Right kidney (tissue), 1 donor: ENCODE measurements at regions not wholly inside any gene's neighbourhood (a gene's known extent, or its start where the extent isn't known, plus 50 kb on each side); places are given as distances from the start of the nearest gene placed in this dataset.

Experiments
- DNase-seq: peaks from one replicate; pipeline ENCODE4 v3.0.0-alpha.2; 2016

DNA sequence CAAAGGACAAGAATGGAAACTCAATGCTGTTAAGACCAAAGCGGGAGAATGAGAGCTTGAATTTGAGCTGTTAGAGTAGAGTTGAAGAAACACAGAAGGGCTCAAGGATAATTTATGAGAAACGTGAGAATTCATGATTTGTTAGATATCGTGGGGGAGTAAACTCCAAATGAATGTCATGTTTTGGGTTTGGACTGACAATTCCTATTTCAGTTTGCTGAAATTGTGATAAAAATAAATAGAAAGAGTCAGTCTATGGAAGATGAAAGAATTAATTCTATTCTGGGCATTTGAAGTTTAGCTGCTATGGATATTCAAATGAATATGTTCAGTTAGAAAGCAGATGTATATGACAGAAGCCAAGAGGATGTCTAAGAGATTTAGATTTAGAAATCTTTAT, 723.4 kb upstream of the PIK3C3 start:
- DNase-seq, result no peak

DNA sequence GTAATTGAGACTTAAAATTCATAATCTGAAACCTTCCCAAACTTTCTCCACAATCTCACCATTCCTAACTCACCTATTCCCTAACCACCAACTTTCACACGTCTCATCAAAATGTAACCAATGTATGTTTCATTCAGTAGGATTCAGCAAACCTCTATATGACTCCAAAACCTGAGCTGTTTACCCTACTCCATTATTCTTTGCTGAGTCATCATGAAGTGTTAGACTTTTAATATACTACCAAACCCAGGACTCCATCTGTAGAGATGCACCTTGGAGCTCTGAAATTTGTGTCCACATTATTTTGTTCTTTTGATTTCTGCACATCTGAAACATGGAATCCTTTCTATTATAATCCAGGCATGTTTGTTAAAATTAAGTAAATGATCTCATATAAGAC, 727.0 kb upstream of the PIK3C3 start:
- DNase-seq, result no peak

DNA sequence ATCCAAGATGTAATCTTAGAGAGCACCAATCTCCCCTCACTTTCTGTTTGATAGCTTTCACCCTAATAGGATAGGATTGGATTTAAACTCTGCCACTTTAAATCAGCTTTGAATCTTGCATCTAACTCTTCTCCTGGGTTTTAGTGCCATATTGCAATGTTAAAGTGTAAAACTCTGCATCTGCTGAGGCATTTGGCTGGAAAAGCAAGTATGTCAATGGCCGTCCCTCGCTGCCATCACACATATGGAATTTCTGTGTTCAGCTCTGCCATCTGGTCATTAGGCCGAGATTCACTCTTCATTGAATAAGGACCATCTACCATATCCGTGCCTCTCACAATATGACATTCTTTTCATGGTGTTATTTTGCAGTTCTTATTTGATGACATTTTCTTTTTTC, 728.1 kb upstream of the PIK3C3 start:
- no peak for DNase-seq

DNA sequence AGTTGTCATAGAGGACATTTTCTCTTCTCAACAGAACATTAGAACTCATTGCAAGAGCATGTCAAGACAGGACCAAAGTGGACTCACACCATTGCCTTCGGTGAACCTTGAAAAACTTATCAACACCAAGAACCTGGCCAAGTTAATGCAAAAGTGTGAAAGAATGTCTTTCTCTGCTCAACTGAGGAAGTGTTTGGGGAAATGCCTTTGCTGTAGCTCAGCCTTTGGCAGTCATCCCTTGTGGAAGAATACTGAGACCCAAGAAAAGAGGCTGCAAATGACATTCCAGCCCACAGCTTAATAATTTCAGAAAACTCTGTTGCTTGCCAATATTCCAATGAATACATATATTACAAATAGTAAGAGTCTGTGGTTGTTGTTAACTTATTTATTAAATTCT, 728.8 kb upstream of the PIK3C3 start:
- no peak for DNase-seq

DNA sequence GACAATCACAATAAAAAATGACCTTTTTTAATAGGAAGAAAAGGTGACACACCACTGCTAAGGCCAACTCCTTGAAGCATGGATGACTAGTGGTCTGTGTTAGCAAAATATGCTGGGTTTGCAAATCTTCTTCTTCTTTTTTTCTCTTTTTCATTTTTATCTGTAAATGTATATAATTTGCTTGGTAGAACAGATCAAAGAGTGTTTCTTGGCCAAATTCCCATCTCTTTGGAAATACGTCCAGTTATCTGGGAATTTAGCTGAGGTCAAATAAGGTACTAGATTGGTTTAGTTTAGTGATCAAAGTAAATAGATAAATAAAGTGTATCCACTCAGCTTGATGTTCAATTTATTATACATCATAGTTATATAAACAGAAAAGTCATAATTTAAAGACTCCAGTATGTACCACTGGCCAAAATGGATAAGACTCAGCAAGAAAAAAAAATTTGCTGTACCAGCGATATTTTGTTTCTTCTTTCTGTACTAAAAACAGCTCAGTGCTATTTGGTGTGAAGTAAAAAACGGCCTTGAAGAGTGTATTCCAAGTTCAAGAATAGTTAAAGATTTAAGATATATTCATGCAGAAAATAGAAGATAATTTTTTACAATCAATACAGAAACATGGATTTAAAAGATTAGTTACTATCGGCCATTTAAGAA, 738.6 kb upstream of the PIK3C3 start:
- no peak for DNase-seq

DNA sequence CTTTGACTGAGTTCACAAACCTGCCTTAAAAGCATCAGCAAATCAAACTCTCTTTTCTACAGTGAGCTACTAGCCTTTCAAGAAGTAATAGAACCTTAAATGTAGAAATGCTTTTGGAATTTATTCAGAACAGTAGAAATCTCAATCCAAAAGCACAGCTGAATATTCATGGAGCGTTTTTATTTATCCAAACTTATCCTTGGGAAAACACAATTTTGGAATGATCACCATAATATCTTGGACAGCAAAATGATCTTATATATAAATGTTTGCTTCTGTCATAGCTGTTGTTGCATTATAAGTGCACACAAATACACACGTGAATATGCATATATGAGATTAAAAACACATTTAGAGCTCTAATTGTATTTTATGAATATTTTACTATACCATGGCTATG, 747.3 kb upstream of the PIK3C3 start:
- DNase-seq, result no peak

DNA sequence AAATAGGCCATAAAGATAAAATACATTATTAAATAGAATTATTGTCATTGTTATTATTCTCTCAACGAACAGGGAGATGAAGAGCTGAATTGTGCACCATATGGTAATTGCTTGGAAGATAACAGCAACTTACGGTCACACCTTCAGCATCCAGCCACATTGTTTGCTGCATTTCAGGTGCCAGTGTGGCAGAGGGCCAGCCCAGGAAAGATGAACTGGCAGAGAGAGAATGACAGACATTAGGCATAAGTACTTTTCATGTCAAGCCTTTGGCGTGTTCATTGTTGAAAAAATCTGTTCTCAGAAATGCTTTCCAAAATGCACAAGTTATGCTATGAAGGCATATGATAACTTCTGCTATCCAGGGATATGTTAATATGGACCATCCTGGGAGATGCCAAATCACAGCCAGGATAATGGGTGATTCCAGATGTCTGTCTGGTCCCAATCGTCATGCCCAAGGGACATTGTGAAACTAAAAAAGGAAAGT, 748.6 kb upstream of the PIK3C3 start:
- DNase-seq, result no peak

DNA sequence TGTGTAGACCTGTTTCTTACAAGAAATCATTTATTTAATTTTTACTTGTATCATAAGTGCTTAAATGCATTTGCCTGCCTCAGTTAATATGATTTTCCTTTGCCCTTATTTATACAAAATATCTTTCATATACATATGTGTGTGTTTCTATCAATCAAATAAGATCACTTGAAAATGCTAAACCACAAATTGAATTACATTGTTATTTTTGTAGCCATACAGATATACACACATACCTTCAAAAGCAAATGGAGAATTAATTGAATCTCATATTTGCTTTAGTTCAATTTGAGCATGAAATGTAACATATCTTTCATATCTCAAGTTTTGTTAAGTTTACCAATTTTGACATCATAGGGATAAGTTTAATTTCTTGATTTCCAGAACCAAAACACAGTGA, 755.8 kb upstream of the PIK3C3 start:
- no peak for DNase-seq

DNA sequence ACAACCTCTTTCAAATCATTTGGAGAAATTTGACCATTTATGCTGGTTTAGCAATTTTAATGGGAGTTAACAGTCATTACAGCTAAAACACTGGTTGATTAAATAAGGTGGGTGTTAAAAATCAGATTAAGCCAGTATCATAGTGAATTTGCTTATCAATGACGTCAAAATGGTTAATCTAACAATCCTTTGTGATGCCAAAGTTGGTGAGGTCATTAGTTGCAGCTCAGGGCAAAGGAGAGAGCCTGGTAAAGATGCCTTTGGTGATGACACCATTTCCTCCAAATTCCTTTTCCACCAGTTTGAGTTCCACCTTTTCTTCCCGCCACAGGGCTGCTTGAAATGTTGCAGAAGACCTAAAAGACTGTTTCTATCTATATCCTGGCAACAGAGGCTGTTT, 757.1 kb upstream of the PIK3C3 start:
- DNase-seq, result no peak

DNA sequence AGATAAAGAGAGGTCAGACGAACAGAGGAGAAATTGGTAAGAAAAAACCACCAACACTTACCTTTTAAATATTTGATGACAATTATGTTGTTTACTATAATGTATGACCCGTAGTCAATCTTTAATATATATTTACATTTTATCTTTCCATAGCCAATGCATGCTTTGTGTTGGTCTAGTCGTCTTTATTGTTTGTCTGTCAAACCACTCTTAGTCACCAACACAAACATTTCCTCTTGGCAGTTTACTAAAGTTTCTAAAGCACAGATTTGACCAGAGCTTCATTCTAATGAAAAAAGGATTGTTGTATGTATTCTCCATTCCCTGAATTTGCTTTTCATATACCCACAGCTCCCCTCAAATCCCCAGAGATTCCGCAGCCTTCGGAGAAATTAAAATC, 784.7 kb upstream of the PIK3C3 start:
- no peak for DNase-seq

DNA sequence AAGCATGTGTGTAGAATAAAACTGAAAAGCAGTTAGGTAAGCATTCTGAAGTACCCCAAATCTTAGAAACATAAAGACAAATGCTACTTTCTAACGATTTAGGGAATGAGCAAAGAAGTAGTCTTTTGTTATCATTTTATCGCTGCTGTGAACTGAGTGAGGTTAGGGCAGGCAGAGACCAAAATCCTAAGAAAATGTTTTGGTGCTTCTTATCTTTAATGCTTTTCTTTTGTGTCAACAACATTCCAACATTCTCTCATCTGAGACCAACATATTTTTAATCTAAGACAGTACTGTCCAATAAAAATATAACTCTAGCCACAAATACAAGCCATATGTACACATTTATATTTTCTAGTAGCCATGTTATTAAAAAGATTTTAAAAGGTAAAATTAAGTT, 789.4 kb upstream of the PIK3C3 start:
- DNase-seq, result no peak

DNA sequence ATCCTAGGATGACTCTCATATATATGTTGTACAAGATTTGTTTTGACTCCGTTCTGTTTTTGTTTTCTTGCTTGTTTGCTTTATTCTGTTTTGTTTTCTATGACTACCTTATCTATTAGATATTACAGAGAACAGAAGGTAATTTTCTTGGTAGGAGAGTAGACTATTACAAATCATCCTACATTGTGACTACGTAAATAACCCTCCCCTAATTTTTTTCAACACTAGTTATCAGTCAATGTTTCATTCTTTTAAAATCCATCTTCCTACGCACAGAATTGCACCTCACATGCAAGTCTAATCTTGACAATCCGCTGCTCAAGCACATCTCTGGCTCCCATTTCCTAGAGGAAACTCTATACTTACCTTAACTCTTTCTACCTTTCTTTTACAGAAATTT, 792.3 kb upstream of the PIK3C3 start:
- no peak for DNase-seq

DNA sequence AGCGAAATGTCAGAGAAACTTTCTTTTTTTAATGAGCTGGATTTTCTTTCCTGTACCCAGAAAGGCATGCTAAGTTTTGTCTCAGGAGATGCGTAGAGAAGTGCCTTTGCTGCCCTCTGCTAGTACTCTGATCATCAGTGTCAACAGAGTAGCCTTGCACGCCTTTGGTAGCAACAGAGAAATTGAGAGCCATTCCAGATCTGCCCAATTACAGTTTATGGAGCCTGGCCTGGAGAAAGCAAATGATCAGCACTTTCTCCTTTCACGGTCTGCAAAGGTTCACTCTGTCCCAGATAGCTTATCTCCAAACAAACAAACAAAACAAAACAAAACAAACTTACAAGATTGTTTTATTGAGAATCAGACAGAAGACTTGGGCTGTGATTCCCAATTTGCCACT, 792.8 kb upstream of the PIK3C3 start:
- no peak for DNase-seq

DNA sequence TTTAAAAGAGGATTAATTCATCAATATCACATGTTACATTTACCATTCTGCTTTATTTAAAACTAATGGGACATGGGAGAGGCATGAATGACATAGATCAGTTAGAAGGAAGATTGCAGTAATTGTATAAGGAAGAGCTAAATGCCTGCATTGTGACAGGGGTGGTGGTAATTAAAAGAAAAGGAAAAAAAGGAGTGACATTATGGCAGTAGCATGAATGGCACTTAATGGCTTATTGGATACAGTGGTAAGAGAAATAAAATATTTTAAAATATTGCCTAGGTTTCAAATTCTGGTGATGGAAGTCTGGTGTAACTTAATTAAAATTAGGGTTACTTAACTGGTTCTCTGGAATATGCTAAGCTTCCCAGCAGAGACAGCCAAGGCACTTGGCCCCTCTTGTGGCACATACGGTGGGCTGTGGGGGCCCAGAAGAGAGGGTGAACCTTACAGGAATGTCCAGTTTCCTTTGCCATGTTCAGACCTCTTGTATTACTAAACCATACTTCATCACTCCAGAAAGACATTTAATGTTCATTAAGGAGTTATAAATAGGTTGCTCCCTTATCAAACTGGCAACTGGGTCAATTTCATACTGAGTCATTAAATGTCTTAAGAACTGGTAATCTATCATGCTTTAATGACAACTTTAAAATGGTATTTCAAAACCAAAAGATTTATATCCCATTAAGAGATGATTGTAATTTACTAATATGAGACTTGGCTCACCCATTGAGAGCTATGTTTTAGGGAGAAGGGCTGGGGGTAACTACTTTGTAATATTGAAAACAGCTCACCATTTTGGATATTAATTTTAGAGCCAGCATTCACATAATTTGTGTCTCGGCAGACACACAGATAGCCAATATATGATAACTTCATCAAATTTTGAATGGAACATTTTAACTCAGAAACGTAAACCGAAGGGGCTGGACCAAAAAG, 798.9 kb upstream of the PIK3C3 start:
- no peak for DNase-seq

DNA sequence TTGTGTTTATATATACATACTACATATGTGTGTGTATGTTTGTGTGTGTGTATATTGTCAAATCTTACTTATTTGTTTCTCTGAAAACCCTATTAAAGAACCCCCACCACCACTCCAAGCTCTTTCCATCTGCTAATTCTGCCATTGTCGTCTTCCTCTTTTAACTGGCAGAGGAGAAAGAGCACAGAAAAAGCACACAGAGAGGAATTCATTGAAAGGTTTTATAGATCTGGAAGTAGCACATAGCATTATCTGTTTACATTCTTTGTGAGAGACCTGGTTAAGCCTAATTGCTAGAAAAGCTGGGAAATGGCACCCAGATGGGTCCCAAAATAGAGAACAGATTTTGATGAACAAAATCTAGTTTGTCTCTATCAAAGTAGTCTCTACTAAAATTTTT, 800.0 kb upstream of the PIK3C3 start:
- no peak for DNase-seq

DNA sequence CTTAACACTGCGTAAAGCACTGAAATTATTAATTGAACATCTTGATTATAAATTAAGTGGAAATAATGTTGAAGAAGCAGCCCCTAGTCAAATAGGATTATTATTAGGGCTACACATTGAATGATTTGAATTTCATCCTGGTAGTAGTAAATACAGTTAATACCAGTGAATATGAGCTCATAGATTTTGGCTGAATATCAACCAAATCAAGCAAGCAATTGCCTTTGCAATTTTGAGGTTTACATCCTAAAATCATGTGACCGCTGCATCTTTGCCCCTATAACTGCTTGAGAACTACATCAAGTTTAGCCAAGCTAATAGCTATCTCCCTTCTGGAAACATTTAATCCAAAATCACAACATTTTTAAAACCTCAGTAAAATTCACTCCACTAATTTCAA, 801.2 kb upstream of the PIK3C3 start:
- DNase-seq, result no peak

DNA sequence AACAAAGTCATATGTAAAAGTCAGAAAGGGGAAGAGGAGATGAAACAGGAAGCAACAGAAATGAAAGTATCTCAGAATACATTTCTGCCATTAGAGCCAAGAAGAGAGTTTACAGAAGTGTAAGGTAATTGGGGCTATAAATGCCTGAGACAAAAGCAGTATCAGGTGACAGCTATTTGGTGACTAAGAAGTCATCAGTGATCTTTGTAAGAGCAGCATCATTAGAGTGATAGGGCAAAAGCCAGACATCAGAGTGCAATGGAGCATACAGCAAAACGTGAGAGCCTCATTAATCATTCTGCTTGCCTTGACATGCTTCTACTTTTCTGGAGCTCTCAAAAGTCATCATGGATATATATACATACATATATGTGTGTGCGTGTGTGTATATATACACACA, 804.7 kb upstream of the PIK3C3 start:
- DNase-seq, result no peak

DNA sequence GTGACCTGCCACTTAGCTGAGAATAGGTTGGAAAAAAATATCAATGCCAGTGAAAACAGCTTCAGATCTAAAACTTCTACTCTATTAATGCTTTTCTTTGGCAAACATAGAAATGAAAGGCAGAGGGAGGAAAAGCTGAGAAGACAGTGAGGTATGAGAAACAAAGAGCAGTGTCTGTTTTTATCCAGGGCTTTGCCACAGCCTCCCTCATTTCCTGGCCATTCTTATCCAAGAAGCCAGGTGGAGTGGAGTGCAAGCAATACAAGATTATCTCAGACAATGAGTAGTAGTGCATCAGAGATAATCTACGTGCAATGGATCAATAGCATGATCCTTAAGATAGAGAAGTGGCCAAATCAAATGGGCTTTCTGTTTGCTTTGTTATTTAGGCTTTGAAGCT, 808.7 kb upstream of the PIK3C3 start:
- DNase-seq, result no peak

DNA sequence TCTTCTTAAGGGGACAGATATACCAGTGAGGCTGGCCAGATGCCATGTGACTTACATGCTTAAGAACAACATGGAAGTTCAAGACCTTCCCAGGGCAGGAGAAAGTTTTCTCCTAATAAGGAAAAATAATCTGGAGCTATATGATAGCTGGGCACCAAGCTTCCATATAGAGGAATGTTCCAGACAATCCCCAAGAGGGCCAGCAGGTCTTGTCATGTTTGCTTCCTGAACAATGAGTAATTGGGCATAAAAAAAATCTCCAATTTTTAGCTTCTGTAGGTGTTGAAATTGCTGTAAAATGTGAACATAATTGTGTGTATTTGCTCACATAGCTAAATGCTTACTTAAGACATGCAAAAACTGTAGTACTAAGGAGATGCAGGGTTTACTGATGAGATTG, 809.5 kb upstream of the PIK3C3 start:
- DNase-seq, result no peak

DNA sequence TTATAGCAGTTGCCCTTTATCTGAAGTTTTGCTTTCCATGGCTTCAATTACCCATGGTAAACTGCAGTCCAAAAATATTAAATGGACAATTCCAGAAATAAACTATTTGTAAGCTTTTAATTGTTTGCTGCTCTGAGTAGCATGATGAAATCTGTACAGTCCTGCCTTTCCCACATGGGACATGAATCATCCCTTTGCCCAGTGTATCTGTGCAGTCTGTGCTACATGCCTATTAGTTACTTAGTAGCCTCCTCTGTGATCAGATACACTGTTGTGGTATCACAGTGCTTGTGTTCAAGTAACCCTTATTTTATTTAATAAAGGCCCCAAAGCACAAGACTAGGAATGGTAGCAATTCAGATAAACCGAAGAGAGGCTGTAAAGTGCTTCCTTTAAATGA, 810.6 kb upstream of the PIK3C3 start:
- DNase-seq, result no peak

DNA sequence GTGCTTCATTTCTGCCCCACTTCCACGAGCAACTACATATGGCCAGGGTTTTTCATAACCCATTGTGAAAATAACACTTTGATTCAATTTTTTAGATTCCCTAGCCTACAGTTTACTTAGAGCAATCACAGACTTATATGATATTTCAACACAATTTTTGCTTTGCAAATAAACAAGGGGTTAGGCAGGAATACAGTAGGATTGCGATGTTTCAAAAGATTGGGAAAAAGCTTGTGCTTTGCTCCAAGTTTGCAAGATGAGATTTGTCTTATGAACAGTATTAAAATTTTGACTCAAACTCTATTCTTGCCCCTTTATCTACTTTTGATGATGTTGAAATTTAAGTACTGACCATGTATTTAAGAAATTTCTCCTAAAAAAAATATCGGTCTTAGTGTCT, 814.5 kb upstream of the PIK3C3 start:
- no peak for DNase-seq

DNA sequence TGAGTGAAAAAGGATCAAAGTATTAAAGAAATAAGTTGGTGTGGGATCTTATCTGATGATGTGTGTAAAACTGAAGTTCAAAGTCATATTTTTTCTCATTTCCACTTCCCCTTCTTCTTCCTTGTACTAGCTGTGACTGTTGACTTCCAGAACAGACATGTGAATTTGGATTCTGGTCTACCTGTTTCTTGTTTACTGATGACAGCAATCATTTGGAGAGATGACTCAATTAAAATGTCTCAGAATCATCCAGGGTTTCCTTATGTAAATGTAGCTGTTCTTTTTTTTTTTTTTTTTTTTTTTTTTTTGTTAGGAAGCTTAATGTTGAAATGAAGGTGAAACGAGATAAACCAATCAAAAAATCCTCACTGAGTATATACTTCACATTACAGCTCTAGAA, 819.9 kb upstream of the PIK3C3 start:
- no peak for DNase-seq

DNA sequence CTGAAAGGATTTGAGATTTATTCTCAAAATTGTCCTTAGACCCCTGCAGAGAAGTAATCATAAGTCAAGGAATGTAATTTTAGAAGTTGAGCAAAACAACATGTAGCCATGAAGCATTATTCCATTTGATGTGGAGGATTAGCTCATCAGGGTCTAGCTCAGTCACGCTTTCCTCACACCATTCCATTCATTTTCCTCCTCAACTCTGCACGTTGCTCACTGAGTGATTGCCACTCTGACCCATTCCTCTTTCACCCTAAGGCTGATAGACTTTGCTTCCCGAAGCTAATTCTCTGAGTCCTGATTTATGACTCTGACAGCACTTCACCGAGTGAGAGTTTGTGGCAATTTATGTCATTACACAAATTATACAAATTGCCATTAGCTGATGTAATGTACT, 820.6 kb upstream of the PIK3C3 start:
- DNase-seq, result no peak

DNA sequence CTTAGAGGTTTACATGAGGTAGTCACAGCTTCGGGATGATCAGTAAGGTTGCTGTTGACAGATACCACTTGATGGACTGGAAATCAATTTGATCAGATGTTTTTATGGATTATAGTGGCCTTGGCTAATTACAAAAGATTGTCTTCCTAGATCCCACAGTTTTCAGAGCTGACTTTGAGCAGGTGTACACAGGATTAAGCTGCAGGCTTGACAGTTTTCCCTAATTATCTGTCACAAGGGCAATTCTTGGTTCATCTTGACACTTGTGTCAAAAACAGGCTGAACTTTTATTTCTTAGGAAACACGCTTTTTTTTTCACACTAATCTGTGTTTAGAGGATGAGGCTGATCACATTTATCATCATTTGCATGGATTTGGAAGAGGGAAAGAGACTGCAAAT, 824.0 kb upstream of the PIK3C3 start:
- DNase-seq, result no peak
